IMR-90 (cell line): ENCODE measurements at regions not wholly inside any gene's neighbourhood (a gene's known extent, or its start where the extent isn't known, plus 50 kb on each side); places are given as distances from the start of the nearest gene placed in this dataset.
"Not testable (repeated sequence)": the region's sequence is repeated elsewhere in the genome, so short reads cannot be mapped to it uniquely, and the experiment has no call there.

ENCODE experiments used
- ATAC-seq: fragments of 200-7000 bp; cut with Tn5 transposase; 2 replicates; pipeline ENCODE4 v1.9.1; 2020; ENCODE audit warnings: low read depth, mild to moderate bottlenecking, moderate library complexity
- BruUV-seq: library from RNA; stranded (reverse); fragments of 400-500 nt; replicated peaks from 2 replicates; lab custom pipeline; 2021; lab: Mats Ljungman, UMichigan
- CTCF ChIA-PET: fragments of 300-600 bp; formaldehyde crosslinking; extraction: SDS; loops from one replicate; lab custom pipeline; 2021; ENCODE audit warnings: antibody characterized with exemption; lab: Yijun Ruan, JAX
- POLR2A ChIA-PET: fragments of 300-600 bp; sonication (Branson Sonifier 250); formaldehyde crosslinking; loops from one replicate; lab custom pipeline; 2022; ENCODE audit warnings: antibody characterized with exemption; ENCODE audit not compliant: unreplicated experiment; lab: Charles Lee
- DNase-seq: peaks from one replicate; pipeline ENCODE4 v3.0.0; 2013
- H2AFZ ChIP-seq: replicated peaks from 2 replicates; pipeline ENCODE3; 2013; ENCODE audit warnings: low read length, mild to moderate bottlenecking; ENCODE audit not compliant: poor library complexity
- H2AK5ac ChIP-seq: 2 replicates; pipeline ENCODE4 v1.6.1; 2013; ENCODE audit warnings: low read depth, low read length, inconsistent platforms
- H2AK9ac ChIP-seq: replicated peaks from 2 replicates; pipeline ENCODE3; 2013; ENCODE audit warnings: mild to moderate bottlenecking, low read depth, low read length, moderate library complexity; ENCODE audit not compliant: poor library complexity
- H2BK120ac ChIP-seq: 2 replicates; pipeline ENCODE4 v1.6.1; 2013; ENCODE audit warnings: low read depth, low read length, inconsistent platforms
- H2BK15ac ChIP-seq: 3 replicates; pipeline ENCODE4 v1.6.1; 2013; ENCODE audit warnings: low read depth, low read length, inconsistent platforms
- H2BK20ac ChIP-seq: 2 replicates; pipeline ENCODE4 v1.6.1; 2013; ENCODE audit warnings: low read depth, mild to moderate bottlenecking, inconsistent platforms, low read length, moderate library complexity
- H2BK5ac ChIP-seq: 2 replicates; pipeline ENCODE4 v1.6.1; 2013; ENCODE audit warnings: mild to moderate bottlenecking, low read depth, low read length, inconsistent platforms; ENCODE audit not compliant: poor library complexity, severe bottlenecking
- H3K14ac ChIP-seq: replicated peaks from 2 replicates; pipeline ENCODE4 v1.6.1; 2013; ENCODE audit warnings: low read depth, low read length, inconsistent platforms
- H3K18ac ChIP-seq: 2 replicates; pipeline ENCODE4 v1.6.1; 2013; ENCODE audit warnings: low read depth, low read length, control low read depth
- H3K23ac ChIP-seq: 2 replicates; pipeline ENCODE4 v1.6.1; 2013; ENCODE audit warnings: low read depth, low read length, inconsistent platforms
- H3K27ac ChIP-seq: 2 replicates; pipeline ENCODE4 v1.5.1; 2013; ENCODE audit warnings: mild to moderate bottlenecking, control low read depth, low read length; ENCODE audit not compliant: insufficient read depth
- H3K27me3 ChIP-seq: 2 replicates; pipeline ENCODE4 v1.6.1; 2013; ENCODE audit warnings: low read length; ENCODE audit not compliant: control insufficient read depth, insufficient read depth
- H3K36me3 ChIP-seq: 2 replicates; pipeline ENCODE4 v1.6.1; 2013; ENCODE audit warnings: low read length, mixed read lengths; ENCODE audit not compliant: control insufficient read depth, insufficient read depth
- H3K4ac ChIP-seq: 2 replicates; pipeline ENCODE4 v1.6.1; 2013; ENCODE audit warnings: low read depth, low read length, inconsistent platforms
- H3K4me1 ChIP-seq: 2 replicates; pipeline ENCODE4 v1.6.1; 2013; ENCODE audit warnings: low read length, mixed read lengths; ENCODE audit not compliant: control insufficient read depth, insufficient read depth
- H3K4me2 ChIP-seq: 2 replicates; pipeline ENCODE4 v1.6.1; 2013; ENCODE audit warnings: low read depth, mild to moderate bottlenecking, control low read depth, low read length, moderate library complexity
- H3K4me3 ChIP-seq: 2 replicates; pipeline ENCODE4 v1.5.1; 2013; ENCODE audit warnings: low read depth, mild to moderate bottlenecking, control low read depth, low read length, moderate library complexity; ENCODE audit not compliant: insufficient read depth
- H3K56ac ChIP-seq: 2 replicates; pipeline ENCODE4 v1.6.1; 2013; ENCODE audit warnings: low read length, inconsistent platforms; ENCODE audit not compliant: insufficient read depth; ENCODE audit errors: extremely low read depth
- H3K79me1 ChIP-seq, 2 experiments: 2 replicates each; pipeline ENCODE4 v1.6.1; 2013; ENCODE audit warnings: low read length in 2 of 2, inconsistent platforms in 1 of 2, low read depth in 1 of 2
- H3K9ac ChIP-seq: 2 replicates; pipeline ENCODE4 v1.6.1; 2013; ENCODE audit warnings: low read depth, low read length, control low read depth
- H3K9me1 ChIP-seq: 2 replicates; pipeline ENCODE4 v1.6.1; 2013; ENCODE audit warnings: low read length, inconsistent platforms; ENCODE audit not compliant: insufficient read depth
- H3K9me3 ChIP-seq: 2 replicates; pipeline ENCODE4 v1.6.1; 2013; ENCODE audit warnings: low read length; ENCODE audit not compliant: control insufficient read depth, insufficient read depth
- H4K20me1 ChIP-seq: 2 replicates; pipeline ENCODE4 v1.6.1; 2013; ENCODE audit warnings: low read length, inconsistent platforms; ENCODE audit not compliant: insufficient read depth
- H4K5ac ChIP-seq: 2 replicates; pipeline ENCODE4 v1.6.1; 2013; ENCODE audit warnings: mild to moderate bottlenecking, low read depth, low read length, control low read depth
- H4K8ac ChIP-seq, 2 experiments: 2 replicates each; pipeline ENCODE4 v1.6.1; 2013; ENCODE audit warnings: low read depth in 2 of 2, low read length in 2 of 2, control low read depth in 1 of 2, inconsistent platforms in 1 of 2
- H4K91ac ChIP-seq: 2 replicates; pipeline ENCODE4 v1.6.1; 2013; ENCODE audit warnings: low read depth, low read length, inconsistent platforms; ENCODE audit not compliant: insufficient read depth
- WGBS, 2 experiments: methylation state at CpG; one replicate each; pipeline versions ENCODE4 v1.1.5 to v1.1.7; 2013; ENCODE audit warnings: missing lambda C conversion rate in 2 of 2; ENCODE audit not compliant: insufficient read length in 1 of 2; ENCODE audit errors: extremely low coverage in 2 of 2; 5-methylcytosine and 5-hydroxymethylcytosine counted together
- dilution Hi-C: fragments of 300-500 bp; cut with HindIII; formaldehyde crosslinking; loops from one replicate; pipeline ENCODE4 v1.14.3; 2018; ENCODE audit warnings: low sequenced_read_pairs; ENCODE audit not compliant: unreplicated experiment
- in situ Hi-C: fragments of 300-500 bp; cut with MboI; formaldehyde crosslinking; loops from 3 replicates; pipeline ENCODE4 v1.14.3; 2019; ENCODE audit warnings: low sequenced_read_pairs, inconsistent platforms, mixed read lengths
- intact Hi-C: fragments of 100-400 bp; cut with micrococcal nuclease; formaldehyde crosslinking; loops from 2 replicates; pipeline ENCODE4 v1.10.0; 2022

DNA sequence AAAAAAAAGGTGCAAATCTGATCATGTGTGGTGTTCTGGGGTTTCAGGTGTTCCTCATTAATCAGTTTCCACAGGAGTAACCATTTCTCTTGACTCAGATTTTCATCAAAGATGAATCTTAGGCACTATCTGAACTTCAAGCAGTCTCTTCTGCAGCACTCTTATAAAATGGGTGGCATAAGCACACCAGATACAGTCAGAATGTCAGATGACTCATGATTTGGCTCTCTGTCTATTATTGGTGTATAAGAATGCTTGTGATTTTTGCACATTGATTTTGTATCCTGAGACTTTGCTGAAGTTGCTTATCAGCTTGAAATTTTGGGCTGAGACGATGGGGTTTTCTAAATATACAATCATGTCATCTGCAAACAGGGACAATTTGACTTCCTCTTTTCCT, 882.5 kb downstream of the CCDC85A start:
- H3K4me3 ChIP-seq, H3K9me3 ChIP-seq, H4K20me1 ChIP-seq, H3K23ac ChIP-seq, H2BK15ac ChIP-seq, H3K4ac ChIP-seq, H2BK5ac ChIP-seq, H2AK5ac ChIP-seq, H2AK9ac ChIP-seq, H2BK120ac ChIP-seq, H3K9ac ChIP-seq, H3K9me1 ChIP-seq, H3K36me3 ChIP-seq, H3K27ac ChIP-seq, H3K79me1 ChIP-seq, H4K5ac ChIP-seq, intact Hi-C loops, in situ Hi-C loops, H4K91ac ChIP-seq, H3K4me1 ChIP-seq, H2BK20ac ChIP-seq, H3K56ac ChIP-seq, BruUV-seq, H3K4me2 ChIP-seq, DNase-seq, ATAC-seq, H3K27me3 ChIP-seq, H3K14ac ChIP-seq, H4K8ac ChIP-seq, CTCF ChIA-PET, H2AFZ ChIP-seq, H3K18ac ChIP-seq, POLR2A ChIA-PET, dilution Hi-C loops: not testable (repeated sequence)
- WGBS, 2 experiments, result no CpG with 5 or more reads among the region's 1 CpG
